ENCODE measurements at regions not wholly inside any gene's neighbourhood (a gene's known extent, or its start where the extent isn't known, plus 50 kb on each side); places are given as distances from the start of the nearest gene placed in this dataset.
A peak's percentile ranks its signal among the peaks of the same experiment; 100 is the strongest.

- no peak for ATAC-seq
- H3K4me1 ChIP-seq, result peaks cover 18% of the 10 kb centered on the region
- no peak overlapping the region for H3K4me3 ChIP-seq
- no peaks in the 10 kb centered on the region for H3K27me3 ChIP-seq
- H3K36me3 ChIP-seq (replicated peaks in 1 of 2; ENCODE audit: insufficient read depth in 1 of 2, low read depth in 2 of 2), result no peaks in the 10 kb centered on the region
- H3K9me3 ChIP-seq, result no peaks in the 10 kb centered on the region
- no peak overlapping the region for H3K27ac ChIP-seq
- WGBS, 2 donors, result 70 to 79% methylated on average over 5 to 6 of the region's 6 CpGs
- no peak for TF ChIP-seq POLR2A (IDR thresholded peaks at IDR 0.05)
- no peak for TF ChIP-seq CTCF (IDR thresholded peaks at IDR 0.05)
- peak in 1 of 4 donors; percentile 5 for DNase-seq
- intact Hi-C loops (cut with DNase I), result no loop called here
Observed at GRCh38 chr6:40340957-40341356, 246.2 kb downstream of the LRFN2 start.

- ATAC-seq (no peak), DNase-seq (no peak)
- Histone ChIP-seq H3K27me3 (no peaks in the 10 kb centered on the region), H3K36me3 (replicated peaks in 1 of 2; ENCODE audit: insufficient read depth in 1 of 2, low read depth in 2 of 2) (no peaks in the 10 kb centered on the region), H3K9me3 (no peaks in the 10 kb centered on the region), H3K4me3 (no peak overlapping the region), H3K27ac (no peak overlapping the region), H3K4me1 (peaks cover 11% of the 10 kb centered on the region)
- intact Hi-C loops (cut with DNase I), result no loop called here
- no peak for TF ChIP-seq POLR2A (IDR thresholded peaks at IDR 0.05)
- no peak for TF ChIP-seq CTCF (IDR thresholded peaks at IDR 0.05)
- 78 to 83% methylated on average over 6 of the region's 8 CpGs for WGBS, 2 donors
Observed at GRCh38 chr6:40340196-40340595, 247.0 kb downstream of the LRFN2 start.

- Histone ChIP-seq H3K27ac (no peak overlapping the region), H3K9me3 (no peaks in the 10 kb centered on the region), H3K4me1 (peaks cover 10% of the 10 kb centered on the region), H3K27me3 (no peaks in the 10 kb centered on the region), H3K4me3 (no peak overlapping the region), H3K36me3 (replicated peaks in 1 of 2; ENCODE audit: insufficient read depth in 1 of 2, low read depth in 2 of 2) (no peaks in the 10 kb centered on the region)
- no peak for ATAC-seq
- TF ChIP-seq CTCF (IDR thresholded peaks at IDR 0.05) (no peak), POLR2A (IDR thresholded peaks at IDR 0.05) (no peak)
- 85 to 92% methylated on average over 7 of the region's 7 CpGs for WGBS, 2 donors
- intact Hi-C loops (cut with DNase I), result loop anchor here (10.0 kb wide), 1 partner anchor 246 kb away; the partner anchor contains the start of gene LRFN2
- no peak for DNase-seq
Observed at GRCh38 chr6:40338306-40338705, 248.9 kb downstream of the LRFN2 start.

GRCh38 chr6:40336940-40337760, 250.0 kb downstream of the LRFN2 start:
- TF ChIP-seq CTCF (IDR thresholded peaks at IDR 0.05), result no peak
- no peak for TF ChIP-seq POLR2A (IDR thresholded peaks at IDR 0.05)
- Histone ChIP-seq H3K36me3 (replicated peaks in 1 of 2; ENCODE audit: insufficient read depth in 1 of 2, low read depth in 2 of 2) (no peaks in the 10 kb centered on the region), H3K4me3 (no peak overlapping the region), H3K4me1 (peaks cover 1% of the 10 kb centered on the region), H3K27me3 (no peaks in the 10 kb centered on the region), H3K27ac (no peak overlapping the region), H3K9me3 (no peaks in the 10 kb centered on the region)
- WGBS, 2 donors, result 88% methylated on average over 10 of the region's 10 CpGs
- DNase-seq (no peak), ATAC-seq (no peak)
- intact Hi-C loops (cut with DNase I), result loop anchor here (10.0 kb wide), 1 partner anchor 248 kb away; the partner anchor contains the start of gene LRFN2

GRCh38 chr6:40336296-40336695, 250.9 kb downstream of the LRFN2 start:
- H3K36me3 ChIP-seq (replicated peaks in 1 of 2; ENCODE audit: insufficient read depth in 1 of 2, low read depth in 2 of 2), result no peaks in the 10 kb centered on the region
- H3K27ac ChIP-seq, result no peak overlapping the region
- DNase-seq (no peak), ATAC-seq (no peak)
- H3K4me1 ChIP-seq, result no peaks in the 10 kb centered on the region
- no peaks in the 10 kb centered on the region for H3K27me3 ChIP-seq
- no peaks in the 10 kb centered on the region for H3K9me3 ChIP-seq
- no peak overlapping the region for H3K4me3 ChIP-seq
- WGBS, 2 donors, result 78 to 85% methylated on average over 1 of the region's 1 CpG
- intact Hi-C loops (cut with DNase I), result loop anchor here (10.0 kb wide), 1 partner anchor 249 kb away; the partner anchor contains the start of gene LRFN2
- TF ChIP-seq CTCF (IDR thresholded peaks at IDR 0.05), result no peak
- no peak for TF ChIP-seq POLR2A (IDR thresholded peaks at IDR 0.05)
